A673 (cell line): ENCODE measurements at regions not wholly inside any gene's neighbourhood (a gene's known extent, or its start where the extent isn't known, plus 50 kb on each side); places are given as distances from the start of the nearest gene placed in this dataset.

ENCODE experiments used
- BruUV-seq: library from RNA; stranded (reverse); fragments of 400-500 nt; replicated peaks from 2 replicates; lab custom pipeline; 2021; lab: Mats Ljungman, UMichigan
- CTCF ChIA-PET: fragments of 300-600 bp; sonication (Branson Sonifier 250); formaldehyde crosslinking; loops from one replicate; lab custom pipeline; 2022; ENCODE audit warnings: antibody characterized with exemption; lab: Charles Lee
- POLR2A ChIA-PET: fragments of 300-600 bp; sonication (Branson Sonifier 250); formaldehyde crosslinking; loops from one replicate; lab custom pipeline; 2022; ENCODE audit warnings: antibody characterized with exemption; ENCODE audit not compliant: low non-redundant PET; lab: Charles Lee
- DNase-seq: peaks from one replicate; pipeline ENCODE4 v3.0.0-alpha.2; 2015; ENCODE audit warnings: low spot score
- H3K27ac ChIP-seq: fragments of 200-600 bp; sonication (generic); 2 replicates; pipeline ENCODE4 v1.5.1; 2016; ENCODE audit warnings: mixed run types, low read depth, mild to moderate bottlenecking, mixed read lengths, antibody characterized with exemption, low read length; ENCODE audit not compliant: poor library complexity, severe bottlenecking
- H3K27me3 ChIP-seq: fragments of 200-600 bp; sonication (generic); replicated peaks from 2 replicates; pipeline ENCODE4 v1.6.1; 2017; ENCODE audit warnings: mixed run types, low read depth, mild to moderate bottlenecking, mixed read lengths, antibody characterized with exemption, low read length; ENCODE audit not compliant: insufficient read depth, poor library complexity
- H3K36me3 ChIP-seq: fragments of 200-600 bp; sonication (generic); 2 replicates; pipeline ENCODE4 v1.6.1; 2016; ENCODE audit warnings: mixed run types, mild to moderate bottlenecking, mixed read lengths, antibody characterized with exemption, low read length; ENCODE audit not compliant: insufficient read depth, poor library complexity, severe bottlenecking
- H3K4me1 ChIP-seq: fragments of 200-600 bp; sonication (generic); 2 replicates; pipeline ENCODE4 v1.6.1; 2017; ENCODE audit warnings: mixed run types, mild to moderate bottlenecking, mixed read lengths, antibody characterized with exemption, low read length; ENCODE audit not compliant: insufficient read depth, poor library complexity, severe bottlenecking
- H3K4me3 ChIP-seq: fragments of 200-600 bp; sonication (generic); 2 replicates; pipeline ENCODE4 v1.5.1; 2016; ENCODE audit warnings: low read depth, mixed run types, mild to moderate bottlenecking, mixed read lengths, low read length; ENCODE audit not compliant: poor library complexity, severe bottlenecking
- H3K9me3 ChIP-seq: fragments of 200-600 bp; sonication (generic); 2 replicates; pipeline ENCODE4 v1.6.1; 2016; ENCODE audit warnings: mixed run types, low read depth, mild to moderate bottlenecking, mixed read lengths, antibody characterized with exemption, low read length; ENCODE audit not compliant: poor library complexity, severe bottlenecking
- CTCF ChIP-seq: fragments of 300-800, 200-600 bp; sonication (generic); conservative IDR thresholded peaks from 2 replicates; pipeline ENCODE4 v1.5.1; 2017; ENCODE audit warnings: low read depth, mild to moderate bottlenecking, antibody characterized with exemption, low read length, moderate library complexity, mixed read lengths
- EZH2 ChIP-seq: fragments of 200-600 bp; sonication (generic); IDR thresholded peaks from 2 replicates; pipeline ENCODE4 v1.6.1; 2017; ENCODE audit warnings: borderline replicate concordance, low read depth, mild to moderate bottlenecking, mixed read lengths, antibody characterized with exemption, low read length; ENCODE audit not compliant: poor library complexity, severe bottlenecking
- intact Hi-C: fragments of 100-400 bp; cut with micrococcal nuclease; formaldehyde crosslinking; loops from one replicate; pipeline ENCODE4 v1.10.0; 2022; ENCODE audit not compliant: unreplicated experiment

GRCh38 chr13:70842062-70842644 is 733.9 kb upstream of the KLHL1 start:
- no TSS peak for BruUV-seq
- H3K9me3 ChIP-seq: no peaks in the 10 kb centered on the region
- H3K27ac ChIP-seq: no peak overlapping the region
- no peak for DNase-seq
- no peak for TF ChIP-seq EZH2
- TF ChIP-seq CTCF: no peak
- CTCF ChIA-PET: no interaction called here
- H3K27me3 ChIP-seq: no peaks in the 10 kb centered on the region
- no peaks in the 10 kb centered on the region for H3K4me1 ChIP-seq
- no peaks in the 10 kb centered on the region for H3K36me3 ChIP-seq
- intact Hi-C loops: no loop called here
- no peak overlapping the region for H3K4me3 ChIP-seq
- POLR2A ChIA-PET: no interaction called here

DNA sequence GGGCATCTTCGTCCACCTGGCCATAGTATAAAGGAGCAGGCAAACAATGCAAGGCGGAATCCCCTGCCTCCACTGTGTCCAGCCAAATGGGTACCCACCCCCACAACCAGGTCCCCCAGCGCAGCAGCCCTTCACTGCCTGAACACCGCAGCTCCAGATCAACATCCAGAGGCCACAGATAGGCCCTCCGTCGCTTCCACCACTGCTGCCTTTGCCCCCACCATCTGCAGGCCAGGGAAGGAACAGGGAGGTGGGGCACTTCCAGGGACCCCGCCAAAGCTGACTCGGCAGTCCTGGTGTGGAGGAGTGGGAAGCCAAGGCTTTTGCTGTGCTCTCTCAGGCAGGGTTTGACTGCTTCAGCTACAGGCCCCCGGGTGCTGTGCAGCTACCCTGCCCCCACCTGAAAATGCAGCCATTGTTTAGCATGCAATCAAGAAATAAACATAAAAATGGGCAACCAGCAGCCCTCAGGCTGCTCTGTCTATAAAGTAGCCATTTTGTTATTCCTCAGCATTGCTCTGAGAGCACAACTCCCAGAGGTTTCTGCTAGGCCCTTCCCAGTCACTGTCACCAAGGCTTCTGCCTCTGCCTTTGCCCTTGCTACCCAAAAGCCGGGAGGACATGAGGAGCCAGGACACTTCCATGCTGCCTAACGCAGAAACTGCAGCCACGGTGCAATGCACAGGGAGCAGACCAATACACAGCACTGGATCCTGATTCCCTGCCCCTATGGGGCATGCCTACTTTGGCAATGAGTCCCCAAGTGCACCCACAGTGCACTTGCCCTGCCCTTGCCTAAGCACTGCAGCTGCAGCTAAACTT is 733.2 kb upstream of the KLHL1 start:
- CTCF ChIA-PET: no interaction called here
- H3K4me3 ChIP-seq: no peak overlapping the region
- no peak overlapping the region for H3K27ac ChIP-seq
- H3K4me1 ChIP-seq: no peaks in the 10 kb centered on the region
- no peaks in the 10 kb centered on the region for H3K36me3 ChIP-seq
- BruUV-seq: no TSS peak
- POLR2A ChIA-PET: no interaction called here
- H3K9me3 ChIP-seq: no peaks in the 10 kb centered on the region
- no peaks in the 10 kb centered on the region for H3K27me3 ChIP-seq
- intact Hi-C loops: no loop called here
- no peak for DNase-seq
- TF ChIP-seq CTCF: no peak
- TF ChIP-seq EZH2: no peak

- DNase-seq: no peak
- intact Hi-C loops: no loop called here
- Histone ChIP-seq H3K9me3 (no peaks in the 10 kb centered on the region), H3K4me3 (no peak overlapping the region), H3K36me3 (no peaks in the 10 kb centered on the region), H3K4me1 (no peaks in the 10 kb centered on the region), H3K27me3 (no peaks in the 10 kb centered on the region), H3K27ac (no peak overlapping the region)
- no TSS peak for BruUV-seq
- ChIA-PET POLR2A (no interaction called here), CTCF (no interaction called here)
- TF ChIP-seq EZH2 (no peak), CTCF (no peak)
These were observed 727.1 kb upstream of the KLHL1 start for GRCh38 chr13:70835371-70835770.
